B cell (primary cell): ENCODE measurements at regions not wholly inside any gene's neighbourhood (a gene's known extent, or its start where the extent isn't known, plus 50 kb on each side); places are given as distances from the start of the nearest gene placed in this dataset.

ENCODE experiments used
- CTCF ChIP-seq: fragments of 200-600 bp; IDR thresholded peaks from one replicate; pipeline ENCODE4 v1.8.0; 2022; ENCODE audit warnings: antibody characterized with exemption, mild to moderate bottlenecking
- EZH2 ChIP-seq: IDR thresholded peaks from 2 replicates; pipeline ENCODE4 v1.6.1; 2012; ENCODE audit warnings: borderline replicate concordance, low read depth, mild to moderate bottlenecking, moderate library complexity, low read length; ENCODE audit not compliant: insufficient read depth, poor library complexity, severe bottlenecking

GRCh38 chr1:191905781-191906180, 252.5 kb upstream of the RGS18 start:
- TF ChIP-seq CTCF (no peak), EZH2 (no peak)
